Suprapubic skin (tissue), 4 donors: ENCODE measurements at regions not wholly inside any gene's neighbourhood (a gene's known extent, or its start where the extent isn't known, plus 50 kb on each side); places are given as distances from the start of the nearest gene placed in this dataset.

ENCODE experiments used
- DNase-seq, 2 donors: peaks; one replicate each; pipeline ENCODE4 v3.0.0-alpha.2; 2019; ENCODE audit warnings: low spot score in 2 of 2
- H3K27ac ChIP-seq: fragments of 200-600 bp; sonication (generic); one replicate; pipeline ENCODE4 v1.5.1; 2019
- H3K27me3 ChIP-seq: fragments of 200-600 bp; sonication (generic); one replicate; pipeline ENCODE4 v1.5.1; 2019
- H3K36me3 ChIP-seq: fragments of 200-600 bp; sonication (generic); one replicate; pipeline ENCODE4 v1.5.1; 2019
- H3K4me1 ChIP-seq: fragments of 200-600 bp; sonication (generic); one replicate; pipeline ENCODE4 v1.5.1; 2019
- H3K4me3 ChIP-seq: fragments of 200-600 bp; sonication (generic); one replicate; pipeline ENCODE4 v1.5.1; 2019; ENCODE audit warnings: mild to moderate bottlenecking
- H3K9me3 ChIP-seq: fragments of 200-600 bp; sonication (generic); one replicate; pipeline ENCODE4 v1.5.1; 2019
- EP300 ChIP-seq: sonication (generic); formaldehyde crosslinking; IDR thresholded peaks from one replicate; pipeline ENCODE4 v1.6.1; 2017; ENCODE audit warnings: antibody characterized with exemption
- POLR2A ChIP-seq, 2 donors: fragments of 450-650 bp; IDR thresholded peaks; one replicate each; pipeline ENCODE4 v1.6.1; 2017; ENCODE audit warnings: antibody characterized with exemption in 2 of 2, mild to moderate bottlenecking in 2 of 2, moderate library complexity in 2 of 2
- POLR2AphosphoS5 ChIP-seq, 3 donors: sonication (generic); formaldehyde crosslinking; IDR thresholded peaks; one replicate each; pipeline ENCODE4 v1.6.1; 2017; ENCODE audit warnings: antibody characterized with exemption in 3 of 3
- WGBS: methylation state at CpG from one replicate; pipeline ENCODE4 v1.1.5; 2018; 5-methylcytosine and 5-hydroxymethylcytosine counted together
- TF ChIP-seq, protein P1 (sequence below), 2 donors: fragments of 200-600 bp in 1 of 2; fragments of 450-650 bp in 1 of 2; sonication (generic) in 1 of 2; IDR thresholded peaks; one replicate each; pipeline ENCODE4 v1.5.1; 2016 to 2019; ENCODE audit warnings: antibody characterized with exemption in 2 of 2, mild to moderate bottlenecking in 1 of 2, moderate library complexity in 1 of 2

DNA sequence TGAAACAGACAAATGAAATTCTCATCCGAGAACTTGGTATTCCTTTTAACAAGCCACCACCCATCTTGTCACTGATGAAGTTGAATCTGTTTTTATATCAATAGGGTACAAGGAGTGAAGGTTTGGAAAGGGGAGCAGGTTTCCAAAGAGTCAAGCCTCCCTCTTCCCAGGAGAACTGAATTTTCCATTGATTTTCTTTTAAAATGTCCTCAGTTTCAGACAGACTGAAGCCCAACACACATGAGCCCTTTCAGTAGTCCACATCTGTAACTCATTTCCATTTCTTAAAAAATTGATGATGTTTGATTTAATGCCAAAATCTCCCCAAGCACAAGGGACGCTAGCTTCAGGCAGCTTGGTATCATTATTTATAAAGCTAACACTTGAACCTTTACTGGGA lies 187.7 kb downstream of the FOXB1 start:
- H3K27ac ChIP-seq: no peak overlapping the region
- H3K9me3 ChIP-seq: no peaks in the 10 kb centered on the region
- no peak overlapping the region for H3K4me3 ChIP-seq
- DNase-seq: no peak
- H3K4me1 ChIP-seq: no peaks in the 10 kb centered on the region
- 47% methylated on average over 2 of the region's 2 CpGs for WGBS
- H3K27me3 ChIP-seq: peaks cover 22% of the 10 kb centered on the region
- H3K36me3 ChIP-seq: no peaks in the 10 kb centered on the region
- TF ChIP-seq POLR2A (IDR thresholded peaks at IDR 0.05): no peak
- TF ChIP-seq, protein P1, sequence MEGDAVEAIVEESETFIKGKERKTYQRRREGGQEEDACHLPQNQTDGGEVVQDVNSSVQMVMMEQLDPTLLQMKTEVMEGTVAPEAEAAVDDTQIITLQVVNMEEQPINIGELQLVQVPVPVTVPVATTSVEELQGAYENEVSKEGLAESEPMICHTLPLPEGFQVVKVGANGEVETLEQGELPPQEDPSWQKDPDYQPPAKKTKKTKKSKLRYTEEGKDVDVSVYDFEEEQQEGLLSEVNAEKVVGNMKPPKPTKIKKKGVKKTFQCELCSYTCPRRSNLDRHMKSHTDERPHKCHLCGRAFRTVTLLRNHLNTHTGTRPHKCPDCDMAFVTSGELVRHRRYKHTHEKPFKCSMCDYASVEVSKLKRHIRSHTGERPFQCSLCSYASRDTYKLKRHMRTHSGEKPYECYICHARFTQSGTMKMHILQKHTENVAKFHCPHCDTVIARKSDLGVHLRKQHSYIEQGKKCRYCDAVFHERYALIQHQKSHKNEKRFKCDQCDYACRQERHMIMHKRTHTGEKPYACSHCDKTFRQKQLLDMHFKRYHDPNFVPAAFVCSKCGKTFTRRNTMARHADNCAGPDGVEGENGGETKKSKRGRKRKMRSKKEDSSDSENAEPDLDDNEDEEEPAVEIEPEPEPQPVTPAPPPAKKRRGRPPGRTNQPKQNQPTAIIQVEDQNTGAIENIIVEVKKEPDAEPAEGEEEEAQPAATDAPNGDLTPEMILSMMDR (IDR thresholded peaks at IDR 0.05): no peak
- no peak for TF ChIP-seq EP300
- no peak for TF ChIP-seq POLR2AphosphoS5 (IDR thresholded peaks at IDR 0.05)

DNA sequence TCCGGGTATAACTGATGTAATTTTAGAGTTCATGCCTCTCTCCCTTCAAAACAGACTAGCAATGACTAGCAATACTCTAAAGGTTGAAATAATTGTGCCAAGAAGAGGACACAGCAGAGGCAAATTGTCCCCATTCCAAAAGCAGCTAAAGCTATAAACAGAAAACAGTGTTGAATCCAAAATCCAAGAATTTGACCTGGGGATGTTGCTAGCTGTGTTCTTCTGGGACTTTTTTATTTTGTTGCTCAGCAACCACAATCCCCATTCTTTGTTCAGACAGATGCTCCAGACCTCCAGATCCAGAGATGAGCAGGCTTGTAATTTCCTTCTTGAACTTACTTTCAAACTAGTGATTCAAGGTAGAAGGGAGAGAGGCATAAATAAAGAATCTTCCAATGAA lies 191.5 kb downstream of the FOXB1 start:
- Histone ChIP-seq H3K27me3 (peaks cover 44% of the 10 kb centered on the region), H3K36me3 (no peaks in the 10 kb centered on the region), H3K9me3 (no peaks in the 10 kb centered on the region), H3K27ac (no peak overlapping the region), H3K4me1 (no peaks in the 10 kb centered on the region), H3K4me3 (no peak overlapping the region)
- WGBS: 51% methylated on average over 1 of the region's 1 CpG
- DNase-seq: no peak
- TF ChIP-seq, protein P1 (IDR thresholded peaks at IDR 0.05): no peak
- TF ChIP-seq POLR2A (IDR thresholded peaks at IDR 0.05) (no peak), EP300 (no peak), POLR2AphosphoS5 (IDR thresholded peaks at IDR 0.05) (no peak)

DNA sequence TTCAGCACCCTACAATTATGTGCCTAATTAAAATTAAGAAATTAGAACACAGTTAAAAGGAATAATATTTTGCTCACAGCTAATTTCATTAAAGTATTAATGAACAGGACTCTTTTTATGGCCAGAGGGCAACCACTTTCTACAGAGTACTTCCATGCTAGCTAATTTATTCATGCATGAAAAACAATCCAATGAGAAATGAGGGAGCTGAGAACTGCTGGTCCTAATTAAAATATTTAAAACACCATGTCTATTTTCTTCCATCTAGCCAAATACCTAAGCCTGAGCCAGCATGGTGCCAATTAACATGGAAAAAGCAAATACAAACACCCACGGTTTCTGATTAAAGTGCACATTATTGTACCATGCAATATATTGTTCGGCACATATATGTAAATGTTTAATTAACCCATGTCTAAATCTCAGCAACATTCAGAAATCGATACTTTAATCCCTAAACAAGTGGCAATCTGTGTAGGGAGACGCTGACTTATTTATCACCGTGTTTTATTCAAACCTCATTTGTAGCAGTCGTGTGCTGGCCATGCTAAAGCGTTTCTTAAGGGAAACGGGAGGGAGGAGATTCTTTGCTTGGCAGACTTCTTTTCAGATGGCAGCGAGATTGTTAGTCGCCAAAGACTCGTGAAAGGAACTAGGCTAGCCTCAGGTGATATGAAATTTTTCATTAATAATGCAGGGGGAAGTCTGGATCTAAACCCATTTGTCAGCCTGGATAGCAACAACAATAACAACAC lies 193.5 kb downstream of the ANXA2 start:
- Histone ChIP-seq H3K27me3 (peaks cover 57% of the 10 kb centered on the region), H3K27ac (no peak overlapping the region), H3K4me1 (no peaks in the 10 kb centered on the region), H3K4me3 (no peak overlapping the region), H3K36me3 (no peaks in the 10 kb centered on the region), H3K9me3 (no peaks in the 10 kb centered on the region)
- WGBS: 28% methylated on average over 11 of the region's 11 CpGs
- no peak for DNase-seq
- TF ChIP-seq, protein P1 (IDR thresholded peaks at IDR 0.05): no peak
- TF ChIP-seq POLR2AphosphoS5 (IDR thresholded peaks at IDR 0.05): no peak
- TF ChIP-seq EP300: no peak
- no peak for TF ChIP-seq POLR2A (IDR thresholded peaks at IDR 0.05)

DNA sequence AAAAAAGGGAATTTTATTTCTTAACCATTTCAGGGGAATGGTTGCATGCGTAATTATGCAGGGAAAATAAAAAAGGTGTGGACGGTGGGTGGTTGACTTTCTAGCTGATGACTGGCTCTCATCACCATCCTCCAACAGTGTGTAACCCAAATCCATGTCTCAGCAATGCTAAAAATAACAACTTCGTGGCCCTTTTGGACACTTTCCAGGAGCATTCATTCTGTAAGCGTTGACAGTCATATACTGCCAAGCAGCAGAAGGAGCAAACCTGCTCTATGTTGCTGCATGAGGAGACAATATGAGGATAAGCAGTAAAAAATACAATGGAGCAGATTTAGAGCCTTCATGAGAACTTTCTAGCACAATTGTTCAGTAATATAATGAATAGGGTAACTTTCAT lies 189.1 kb downstream of the ANXA2 start:
- Histone ChIP-seq H3K36me3 (no peaks in the 10 kb centered on the region), H3K4me1 (no peaks in the 10 kb centered on the region), H3K4me3 (no peak overlapping the region), H3K9me3 (no peaks in the 10 kb centered on the region), H3K27ac (no peak overlapping the region), H3K27me3 (peaks cover 40% of the 10 kb centered on the region)
- 46% methylated on average over 4 of the region's 4 CpGs for WGBS
- no peak for TF ChIP-seq EP300
- TF ChIP-seq, protein P1 (IDR thresholded peaks at IDR 0.05): no peak
- DNase-seq: no peak

DNA sequence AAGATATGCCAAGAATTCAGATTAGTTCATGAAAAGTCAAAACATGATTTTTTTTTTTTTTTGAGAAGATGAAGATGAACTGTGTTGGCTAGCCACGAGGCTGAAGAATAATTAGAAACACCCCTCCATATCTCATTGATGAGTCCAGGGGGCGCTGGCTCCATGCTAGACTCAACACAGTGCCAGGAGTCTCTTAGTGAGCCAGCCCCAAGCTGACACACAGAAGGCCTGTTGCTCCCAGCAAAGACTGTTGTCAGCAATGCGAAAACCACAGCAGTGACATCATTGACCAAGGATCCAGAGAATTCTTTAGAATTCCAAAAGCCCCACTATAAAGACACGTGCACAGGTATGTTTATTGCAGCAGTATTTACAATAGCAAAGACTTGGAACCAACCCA lies 185.2 kb downstream of the ANXA2 start:
- H3K4me3 ChIP-seq: no peak overlapping the region
- 48% methylated on average over 4 of the region's 4 CpGs for WGBS
- H3K27ac ChIP-seq: no peak overlapping the region
- TF ChIP-seq, protein P1 (IDR thresholded peaks at IDR 0.05): no peak
- TF ChIP-seq EP300: no peak
- TF ChIP-seq POLR2A (IDR thresholded peaks at IDR 0.05): no peak
- no peak for TF ChIP-seq POLR2AphosphoS5 (IDR thresholded peaks at IDR 0.05)
- no peak for DNase-seq
- no peaks in the 10 kb centered on the region for H3K4me1 ChIP-seq
- peaks cover 47% of the 10 kb centered on the region for H3K27me3 ChIP-seq
- no peaks in the 10 kb centered on the region for H3K9me3 ChIP-seq
- H3K36me3 ChIP-seq: no peaks in the 10 kb centered on the region
